ENCODE measurements at regions not wholly inside any gene's neighbourhood (a gene's known extent, or its start where the extent isn't known, plus 50 kb on each side); places are given as distances from the start of the nearest gene placed in this dataset.

- WGBS, 2 donors: 5 to 10% methylated on average over 5 of the region's 5 CpGs
Observed at GRCh38 chr7:142459551-142459963, 201.7 kb upstream of the PRSS58 start.

GRCh38 chr7:142457146-142457703, 199.4 kb upstream of the PRSS58 start:
- intact Hi-C loops (cut with DNase I): no loop called here
- no peaks in the 10 kb centered on the region for H3K9me3 ChIP-seq
- no peaks in the 10 kb centered on the region for H3K36me3 ChIP-seq
- H3K27ac ChIP-seq: no peak overlapping the region
- no peak for DNase-seq
- H3K27me3 ChIP-seq: peaks cover 0 to 4% (median 0%) of the 10 kb centered on the region in 4 donors
- TF ChIP-seq POLR2A (IDR thresholded peaks at IDR 0.05) (no peak), CTCF (IDR thresholded peaks at IDR 0.05) (no peak)
- WGBS, 2 donors: 78 to 96% methylated on average over 2 of the region's 2 CpGs
- no peaks in the 10 kb centered on the region for H3K4me1 ChIP-seq
- H3K4me3 ChIP-seq: no peak overlapping the region

More at GRCh38 chr7:142459551-142459963, 201.7 kb upstream of the PRSS58 start:
- no peak for DNase-seq
- Histone ChIP-seq H3K27me3 (peaks cover 0 to 4% (median 0%) of the 10 kb centered on the region in 4 donors), H3K4me3 (no peak overlapping the region), H3K36me3 (no peaks in the 10 kb centered on the region), H3K4me1 (peaks cover 0 to 5% (median 0%) of the 10 kb centered on the region in 3 donors), H3K27ac (no peak overlapping the region), H3K9me3 (no peaks in the 10 kb centered on the region)
- intact Hi-C loops (cut with DNase I): no loop called here
- TF ChIP-seq POLR2A (IDR thresholded peaks at IDR 0.05) (no peak), CTCF (IDR thresholded peaks at IDR 0.05) (peak; percentile 29 to 63 (median 52))

GRCh38 chr7:142455392-142455791, 197.5 kb upstream of the PRSS58 start:
- H3K27ac ChIP-seq: no peak overlapping the region
- TF ChIP-seq POLR2A (IDR thresholded peaks at IDR 0.05) (no peak), CTCF (IDR thresholded peaks at IDR 0.05) (no peak)
- H3K27me3 ChIP-seq: peaks cover 0 to 4% (median 0%) of the 10 kb centered on the region in 4 donors
- H3K36me3 ChIP-seq: no peaks in the 10 kb centered on the region
- 89 to 92% methylated on average over 8 to 9 of the region's 10 CpGs for WGBS, 2 donors
- no peaks in the 10 kb centered on the region for H3K4me1 ChIP-seq
- intact Hi-C loops (cut with DNase I): no loop called here
- H3K4me3 ChIP-seq: no peak overlapping the region
- no peaks in the 10 kb centered on the region for H3K9me3 ChIP-seq
- no peak for DNase-seq

- H3K4me3 ChIP-seq: no peak overlapping the region
- H3K9me3 ChIP-seq: no peaks in the 10 kb centered on the region
- no peaks in the 10 kb centered on the region for H3K4me1 ChIP-seq
- 60 to 63% methylated on average over 4 of the region's 5 CpGs for WGBS, 2 donors
- no peaks in the 10 kb centered on the region for H3K36me3 ChIP-seq
- peaks cover 0 to 4% (median 0%) of the 10 kb centered on the region in 4 donors for H3K27me3 ChIP-seq
- no peak overlapping the region for H3K27ac ChIP-seq
- no peak for TF ChIP-seq POLR2A (IDR thresholded peaks at IDR 0.05)
- no peak for TF ChIP-seq CTCF (IDR thresholded peaks at IDR 0.05)
- no peak for DNase-seq
- intact Hi-C loops (cut with DNase I): no loop called here
Observed at GRCh38 chr7:142454862-142455261, 197.0 kb upstream of the PRSS58 start.

GRCh38 chr7:142452791-142453190, 194.9 kb upstream of the PRSS58 start:
- H3K9me3 ChIP-seq: no peaks in the 10 kb centered on the region
- TF ChIP-seq POLR2A (IDR thresholded peaks at IDR 0.05): no peak
- no peak for TF ChIP-seq CTCF (IDR thresholded peaks at IDR 0.05)

More at GRCh38 chr7:142452791-142453190, 194.9 kb upstream of the PRSS58 start:
- 66 to 76% methylated on average over 4 of the region's 4 CpGs for WGBS, 2 donors
- intact Hi-C loops (cut with DNase I): no loop called here
- no peak overlapping the region for H3K4me3 ChIP-seq
- H3K27me3 ChIP-seq: no peaks in the 10 kb centered on the region
- DNase-seq: no peak
- no peak overlapping the region for H3K27ac ChIP-seq
- no peaks in the 10 kb centered on the region for H3K36me3 ChIP-seq
- H3K4me1 ChIP-seq: no peaks in the 10 kb centered on the region
